HG03108 (cell line): ENCODE measurements at regions not wholly inside any gene's neighbourhood (a gene's known extent, or its start where the extent isn't known, plus 50 kb on each side); places are given as distances from the start of the nearest gene placed in this dataset.

Experiments
- ATAC-seq: cut with Tn5 transposase; IDR thresholded peaks from one replicate; pipeline ENCODE4 v1.9.1; 2021; ENCODE audit warnings: moderate library complexity; ENCODE audit not compliant: unreplicated experiment

DNA sequence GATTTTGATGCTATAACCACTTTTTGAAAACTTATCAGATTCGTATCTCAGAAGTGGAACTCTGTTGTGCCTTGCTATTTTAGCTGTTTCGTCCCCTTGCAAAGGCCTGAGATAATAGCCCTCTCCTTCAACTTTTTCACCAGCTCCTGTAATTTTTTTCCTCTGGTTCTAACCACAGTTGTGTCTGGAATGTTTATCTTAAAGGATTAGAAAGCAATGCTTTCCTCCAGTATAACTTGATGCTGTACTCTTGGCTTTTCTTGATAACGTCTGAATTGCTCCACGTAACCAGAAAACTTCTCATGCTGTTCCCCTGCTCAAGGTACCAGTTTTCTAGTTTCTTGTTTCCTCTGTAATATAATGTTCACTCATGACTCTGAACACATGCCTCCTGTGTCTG lies 209.4 kb downstream of the DTWD2 start:
- no peak for ATAC-seq

GRCh38 chr5:118777189-118777736 lies 211.1 kb downstream of the DTWD2 start:
- ATAC-seq, result no peak

- ATAC-seq, result peak; percentile 43
These were observed 211.6 kb downstream of the DTWD2 start for GRCh38 chr5:118776755-118777154.

- peak; percentile 61 for ATAC-seq
These were observed 212.4 kb downstream of the DTWD2 start for GRCh38 chr5:118775790-118776499.

- no peak for ATAC-seq
These were observed 219.7 kb downstream of the DTWD2 start for GRCh38 chr5:118768607-118769175.

DNA sequence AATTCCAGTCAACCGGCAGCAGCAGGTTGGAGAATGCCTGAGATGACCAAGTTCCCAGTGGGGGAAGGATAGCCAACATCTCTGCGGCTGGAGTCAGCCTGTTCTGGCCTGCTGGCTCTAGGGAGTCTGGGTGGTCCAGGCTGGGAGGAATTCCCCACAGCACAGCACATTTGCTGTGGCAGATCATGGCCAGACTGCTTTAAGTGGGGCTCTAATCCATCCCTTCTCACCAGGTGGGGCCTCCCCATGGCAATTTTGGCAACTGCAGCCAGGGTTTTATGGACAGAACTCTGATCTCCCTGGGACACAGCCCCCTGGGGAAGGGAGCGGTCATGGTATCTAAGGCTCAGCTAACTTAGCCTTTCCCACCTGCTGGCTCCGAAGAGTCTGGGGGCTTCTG lies 226.1 kb downstream of the DTWD2 start:
- ATAC-seq, result no peak

- no peak for ATAC-seq
These were observed 226.5 kb downstream of the DTWD2 start for GRCh38 chr5:118761814-118762213.

DNA sequence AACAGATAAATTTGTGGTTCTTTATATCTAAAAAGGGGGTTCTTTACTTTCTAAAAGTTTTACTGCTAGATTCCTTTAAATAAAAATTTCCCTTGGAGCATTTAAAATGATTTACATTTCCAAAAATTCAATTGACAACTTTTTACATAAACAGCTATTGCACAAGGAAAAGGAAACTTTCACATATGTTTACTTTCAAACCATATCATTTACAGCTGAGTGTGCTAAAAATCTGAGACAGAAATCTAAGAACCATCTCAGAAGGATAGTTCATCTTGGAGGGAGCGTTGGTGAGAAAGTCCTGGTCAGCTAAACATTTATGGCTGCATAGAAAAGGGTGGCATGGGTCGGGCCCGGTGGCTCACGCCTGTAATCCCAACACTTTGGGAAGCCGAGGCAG lies 235.4 kb downstream of the DTWD2 start:
- ATAC-seq, result no peak

DNA sequence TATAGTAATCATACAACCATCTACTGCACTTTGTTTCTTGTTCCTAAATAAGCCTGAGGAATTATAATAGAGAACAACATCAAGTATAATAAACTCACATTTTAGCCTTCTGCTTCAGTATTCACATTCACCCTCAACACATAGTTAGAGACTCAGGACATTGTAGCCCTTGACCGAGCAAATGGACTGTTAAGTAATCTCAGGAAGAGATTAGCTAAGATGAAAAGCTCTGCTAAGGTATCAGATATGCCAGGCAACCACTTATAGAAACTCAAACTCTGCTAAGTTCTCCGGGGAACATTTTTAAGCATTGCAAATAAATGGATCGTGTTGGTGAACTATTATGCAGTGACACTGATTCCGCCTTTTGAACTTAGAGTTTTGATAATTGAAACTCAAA lies 252.0 kb downstream of the DTWD2 start:
- ATAC-seq, result no peak

- no peak for ATAC-seq
These were observed 255.0 kb downstream of the DTWD2 start for GRCh38 chr5:118733394-118733793.

- ATAC-seq, result no peak
These were observed 260.2 kb downstream of the DTWD2 start for GRCh38 chr5:118728191-118728590.

GRCh38 chr5:118726891-118727290 lies 261.5 kb downstream of the DTWD2 start:
- no peak for ATAC-seq

- ATAC-seq, result peak; percentile 90
These were observed 265.4 kb downstream of the DTWD2 start for GRCh38 chr5:118723021-118723338.

DNA sequence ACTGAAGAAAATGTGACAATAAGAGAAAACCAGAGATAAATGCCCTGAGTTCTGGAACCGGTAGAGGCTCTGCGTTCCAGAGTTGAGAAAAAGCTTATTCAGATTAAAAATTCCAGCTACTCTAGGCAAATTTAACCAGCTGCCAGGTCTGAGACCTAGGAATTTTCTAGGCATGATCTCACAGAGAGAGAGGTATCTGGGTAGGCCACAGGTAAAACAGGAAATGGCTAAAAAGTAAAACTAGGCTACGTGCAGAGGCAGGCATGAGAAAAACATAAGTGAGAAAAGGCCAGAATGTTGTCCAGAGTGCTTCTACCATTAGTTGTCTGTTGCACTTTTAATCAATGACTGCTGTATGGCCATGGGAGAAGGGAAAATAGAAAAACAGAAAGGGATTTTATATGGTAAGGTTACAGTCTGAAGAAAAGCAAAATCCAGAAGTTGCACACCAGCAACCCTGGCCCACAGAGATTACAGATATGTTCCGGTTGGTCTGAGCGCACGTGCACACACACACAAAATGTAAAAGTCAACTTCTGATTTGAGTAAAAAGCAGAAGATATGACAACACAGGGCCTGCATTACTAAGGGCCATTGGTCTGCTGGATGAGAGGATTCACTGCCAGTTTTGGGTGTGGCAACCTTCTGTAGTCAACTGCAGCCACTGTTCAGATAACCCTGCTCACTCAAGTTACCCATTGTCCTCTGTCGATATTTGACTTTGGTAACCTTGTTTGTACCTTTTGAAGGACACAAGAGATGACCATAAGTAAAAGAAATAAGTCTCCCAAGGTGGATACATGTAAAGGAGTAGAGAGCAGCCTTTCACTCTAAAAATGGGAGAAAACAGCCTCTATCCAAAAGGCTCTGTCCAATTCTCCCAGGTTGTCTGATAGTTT lies 266.0 kb downstream of the DTWD2 start:
- ATAC-seq, result peak; percentile 56

- ATAC-seq, result no peak
These were observed 276.6 kb downstream of the DTWD2 start for GRCh38 chr5:118711727-118712126.

- no peak for ATAC-seq
These were observed 282.2 kb downstream of the DTWD2 start for GRCh38 chr5:118705959-118706667.

DNA sequence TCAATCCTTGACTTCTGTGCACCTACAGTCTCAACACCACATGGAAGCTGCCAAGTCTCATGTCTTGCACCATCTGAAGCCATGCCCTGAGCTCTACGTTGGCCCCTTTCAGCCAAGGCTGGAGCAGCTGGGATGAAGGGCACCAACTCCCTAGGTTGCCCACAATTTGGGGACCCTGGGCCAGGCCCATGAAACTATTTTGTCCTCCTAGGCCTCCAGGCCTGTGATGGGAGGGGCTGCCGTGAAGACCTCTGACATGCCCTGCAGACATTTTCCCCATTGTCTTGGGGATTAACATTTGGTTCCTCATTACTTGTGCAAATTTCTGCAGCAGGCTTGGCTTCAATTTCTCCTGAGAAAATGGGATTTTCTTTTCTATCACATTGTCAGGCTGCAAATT lies 285.1 kb downstream of the DTWD2 start:
- ATAC-seq, result no peak

DNA sequence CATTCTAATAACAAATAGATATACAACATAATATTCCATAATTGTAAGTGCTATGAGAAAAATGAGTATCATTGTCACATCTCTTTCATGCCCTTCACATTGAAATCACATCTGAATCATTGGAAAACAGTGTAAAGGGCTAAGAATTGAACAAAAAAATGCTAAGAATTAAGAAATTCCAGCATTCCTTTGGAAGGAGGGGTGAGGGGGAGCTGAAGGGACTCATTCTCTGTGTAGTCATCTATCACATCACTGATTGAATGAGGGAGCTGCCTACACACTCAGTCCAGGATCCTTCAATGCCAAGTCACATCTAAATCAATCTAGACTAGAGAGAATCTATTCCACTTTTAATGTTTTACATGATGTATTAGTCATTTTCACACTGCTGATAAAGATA lies 286.6 kb downstream of the DTWD2 start:
- ATAC-seq, result no peak

- no peak for ATAC-seq
These were observed 287.8 kb downstream of the DTWD2 start for GRCh38 chr5:118700510-118700909.

DNA sequence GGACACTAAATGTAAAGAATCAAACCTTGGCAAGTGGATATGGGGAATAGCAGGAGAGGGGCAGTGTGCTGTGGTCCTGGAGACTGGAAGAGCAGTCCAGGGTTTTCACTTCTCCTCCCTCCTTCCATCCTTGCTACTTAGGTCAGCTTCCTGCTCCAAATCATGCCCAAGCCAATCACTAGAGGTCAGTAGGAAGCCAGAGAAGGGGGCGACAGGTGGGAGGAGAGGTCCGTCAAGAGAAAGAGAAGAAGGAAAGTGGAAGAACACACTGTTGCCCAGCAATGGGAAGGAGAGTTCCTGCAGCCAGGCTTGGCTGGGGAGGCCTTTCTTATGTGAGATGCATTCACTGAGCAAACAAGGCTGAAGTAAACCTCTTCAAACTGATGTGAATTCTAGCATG lies 289.6 kb downstream of the DTWD2 start:
- no peak for ATAC-seq

DNA sequence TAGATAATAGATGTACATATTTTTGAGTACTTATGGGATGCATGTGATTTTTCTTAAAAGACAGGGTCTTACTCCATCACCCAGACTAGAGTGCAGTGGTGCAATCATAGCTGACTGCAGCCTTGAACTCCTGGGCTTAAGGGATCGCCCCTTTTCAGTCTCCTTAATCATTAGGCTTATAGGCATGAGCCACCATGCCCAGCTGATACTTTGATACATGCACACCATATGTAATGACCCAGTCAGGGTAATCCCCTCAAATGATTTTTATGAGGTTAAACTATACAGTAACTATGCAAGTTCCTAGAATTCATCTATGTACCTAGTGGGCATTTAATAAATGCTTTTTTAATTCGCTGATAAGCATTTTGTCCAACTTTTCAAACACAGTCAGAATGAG lies 292.3 kb downstream of the DTWD2 start:
- ATAC-seq, result no peak
